Activated CD4-positive, alpha-beta T cell treated with anti-CD3 and anti-CD28 coated beads, Interleukin-2, amount 50 U/mL, for 24 hours (primary cell): ENCODE measurements at regions not wholly inside any gene's neighbourhood (a gene's known extent, or its start where the extent isn't known, plus 50 kb on each side); places are given as distances from the start of the nearest gene placed in this dataset.
"Not testable (repeated sequence)": the region's sequence is repeated elsewhere in the genome, so short reads cannot be mapped to it uniquely, and the experiment has no call there.

Experiments used
- DNase-seq, 2 donors: peaks; one replicate each; pipeline ENCODE4 v3.0.0-alpha.2; 2020; ENCODE audit warnings: low read depth in 1 of 2, low spot score in 1 of 2

DNA sequence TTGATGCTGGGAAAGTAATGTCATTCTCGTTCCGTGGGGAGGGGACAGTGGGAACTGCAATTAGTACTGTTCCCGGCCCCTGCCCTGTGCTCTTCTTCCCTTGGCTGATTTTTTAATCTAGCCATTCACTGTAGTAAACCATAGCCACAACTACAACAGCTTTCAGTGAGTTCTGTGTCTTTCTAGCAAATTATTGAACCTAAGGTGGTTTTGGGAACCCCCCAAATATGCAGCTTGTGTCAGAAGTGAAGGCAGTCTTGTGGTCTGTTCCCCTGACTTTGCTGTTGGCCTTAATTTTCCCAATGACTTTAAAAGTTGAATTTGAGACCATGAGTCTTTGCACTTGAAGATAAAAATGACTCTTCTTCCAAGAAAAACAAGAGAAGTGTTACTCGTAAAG, 114.3 kb upstream of the ETV6 start:
- no peak for DNase-seq

DNA sequence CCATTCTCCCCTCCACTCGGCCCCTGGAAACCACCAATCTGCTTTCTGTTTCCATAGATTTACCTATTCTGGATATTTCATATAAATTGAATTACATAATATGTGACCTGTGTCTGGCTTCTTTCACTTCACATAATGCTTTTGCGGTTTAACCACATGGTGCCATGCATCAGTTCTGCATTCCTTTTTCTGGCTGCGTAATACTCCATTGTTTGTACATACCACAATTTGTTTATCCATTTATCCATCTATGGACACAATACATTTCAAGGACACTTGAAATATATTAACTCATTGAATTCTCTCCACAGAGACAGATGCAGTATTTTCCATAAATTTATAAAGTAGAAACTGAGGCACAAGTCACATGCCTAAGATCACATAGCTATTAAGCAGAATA, 110.3 kb upstream of the ETV6 start:
- DNase-seq = no peak

DNA sequence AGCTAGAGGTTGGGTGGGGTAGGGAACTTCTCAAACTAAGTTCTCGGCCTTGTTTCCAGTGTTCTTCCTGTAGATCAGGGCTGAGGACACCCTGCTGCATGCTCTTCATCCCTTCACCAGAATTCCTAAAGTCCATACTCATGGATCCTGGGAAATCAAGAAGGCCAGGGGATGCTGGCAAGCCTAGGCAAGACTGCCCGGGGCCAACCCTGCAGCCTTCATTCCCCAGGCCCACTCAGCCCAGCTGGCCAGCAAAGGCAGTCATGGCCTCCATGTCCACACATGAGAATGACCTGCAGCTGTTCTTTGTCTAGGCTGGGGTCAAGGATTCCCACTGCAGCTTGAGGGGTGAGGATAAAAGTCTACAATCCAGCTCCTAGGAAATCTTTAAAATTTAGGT, 109.3 kb upstream of the ETV6 start:
- no peak for DNase-seq

DNA sequence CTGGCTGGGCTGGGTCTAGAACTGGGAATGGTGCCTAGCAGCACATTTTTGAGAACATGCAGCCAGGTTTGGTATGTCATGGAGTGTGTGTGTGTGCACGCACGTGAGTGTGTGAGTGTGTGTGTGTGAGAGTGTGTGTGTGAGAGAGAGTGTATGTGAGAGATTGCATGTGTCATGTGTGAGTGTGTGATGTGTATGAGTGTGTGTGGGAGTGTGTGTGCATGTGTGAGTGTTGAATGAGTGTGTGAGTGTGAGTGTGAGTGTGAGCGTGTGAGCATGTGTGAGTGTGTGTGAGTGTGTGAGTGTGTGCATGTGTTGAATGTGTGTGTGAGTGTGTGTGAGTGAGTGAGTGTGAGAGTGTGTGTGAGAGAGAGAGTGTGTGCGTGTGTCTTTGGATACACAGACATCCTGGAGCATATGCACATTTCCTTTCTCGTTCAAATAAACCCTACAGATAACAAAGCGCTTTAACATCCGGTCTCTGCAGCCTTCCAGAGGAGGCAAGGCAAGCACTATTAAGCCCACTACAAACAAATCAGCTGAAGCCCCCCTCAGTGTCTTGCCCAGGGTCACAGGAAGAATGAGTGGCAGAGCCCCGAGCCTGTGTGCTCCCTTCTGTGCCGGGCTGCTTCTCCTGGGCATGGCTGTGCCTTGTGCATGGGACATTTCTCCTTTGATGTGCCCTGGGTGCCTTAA, 108.7 kb upstream of the ETV6 start:
- no peak for DNase-seq

DNA sequence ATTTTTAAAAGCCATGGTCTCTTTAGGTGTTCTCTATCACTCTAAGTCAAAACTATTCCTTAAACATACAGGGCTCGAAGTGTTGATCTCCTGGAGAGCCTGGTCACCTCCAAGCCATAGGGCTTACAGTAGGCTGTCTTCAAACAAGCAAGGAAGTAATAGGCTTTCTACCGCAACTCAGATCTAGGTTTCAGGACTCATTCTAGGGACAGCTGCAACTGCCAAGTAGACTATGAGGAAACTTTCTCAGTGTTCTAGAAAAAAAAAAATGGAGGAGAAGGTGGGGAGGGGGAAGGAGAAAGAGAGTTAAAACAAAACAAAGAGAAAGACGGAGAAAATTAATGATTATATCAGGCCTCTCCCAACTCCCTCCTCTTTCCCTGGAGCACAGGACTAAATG, 106.9 kb upstream of the ETV6 start:
- no peak for DNase-seq

DNA sequence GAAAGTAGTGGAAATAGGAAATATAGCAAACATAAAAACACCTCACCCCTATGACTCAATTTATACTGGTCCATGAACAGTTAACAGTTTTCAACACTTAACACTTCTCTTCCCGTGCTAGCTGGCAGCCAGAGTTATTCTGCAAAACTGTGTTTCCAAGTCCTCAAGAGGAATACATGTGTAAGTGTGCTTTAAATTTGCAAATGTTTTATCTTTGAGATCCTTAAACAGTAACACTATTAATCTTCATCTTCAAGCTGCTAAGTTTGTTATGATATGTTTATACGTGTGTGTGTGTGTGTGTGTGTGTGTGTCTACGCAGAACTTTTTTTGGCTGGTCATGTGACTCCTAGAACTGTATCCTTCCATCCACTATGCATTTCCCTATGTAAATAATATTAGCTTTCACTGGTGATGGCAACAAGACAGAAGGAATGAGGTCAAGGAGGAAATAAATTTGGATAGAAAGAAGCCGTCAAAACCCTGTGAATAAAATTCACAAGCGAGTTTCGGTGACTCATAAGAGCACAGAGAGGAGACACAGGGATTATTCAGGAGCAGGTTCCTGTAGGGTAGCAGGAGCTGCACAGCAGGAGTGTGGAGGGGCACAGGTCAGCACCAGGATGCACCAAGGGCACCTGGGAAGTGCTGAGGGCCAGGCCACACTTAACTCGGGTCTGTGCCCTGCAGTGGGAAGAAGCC, 105.9 kb upstream of the ETV6 start:
- DNase-seq = no peak

DNA sequence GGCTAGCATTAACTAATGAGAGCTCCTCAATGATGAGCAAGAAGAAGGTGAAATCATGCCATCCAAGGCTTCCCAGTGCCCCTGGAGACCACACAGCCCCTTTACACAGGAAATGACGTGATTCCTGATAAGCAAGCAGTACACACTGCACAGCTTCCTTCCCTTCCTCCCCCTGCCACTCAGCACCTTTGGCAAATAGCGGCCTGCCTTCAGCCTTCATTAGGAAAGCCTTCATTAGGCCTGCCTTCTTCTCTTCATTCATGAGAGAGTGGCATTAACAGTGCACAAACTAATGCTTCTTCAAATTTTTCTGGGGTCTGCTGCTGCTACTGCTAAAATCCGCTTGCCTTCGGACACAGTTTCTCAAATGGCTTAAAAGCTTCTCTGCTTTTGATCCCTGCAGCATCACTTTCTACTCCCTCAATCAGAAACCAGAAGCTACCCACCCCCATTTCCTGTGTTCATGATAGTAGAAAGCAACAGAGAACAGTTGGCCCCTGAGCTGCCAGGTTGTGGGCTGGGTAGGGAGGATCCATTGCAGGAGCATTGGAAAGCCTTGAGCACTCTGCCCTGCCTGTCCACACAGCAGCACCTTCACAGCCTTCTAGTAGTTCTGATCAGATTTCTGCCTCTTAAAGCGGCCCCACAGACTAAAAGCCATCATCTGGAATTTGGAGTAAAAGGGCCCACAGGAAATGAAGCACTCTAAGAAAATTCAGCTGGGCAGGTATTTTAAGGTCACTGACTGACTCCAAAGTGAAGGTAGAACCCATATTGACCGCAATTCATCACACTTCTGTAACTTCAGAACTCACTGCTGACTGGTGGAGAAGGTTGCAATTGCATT, 103.8 kb upstream of the ETV6 start:
- peak in 1 of 2 donors; percentile 35 for DNase-seq

DNA sequence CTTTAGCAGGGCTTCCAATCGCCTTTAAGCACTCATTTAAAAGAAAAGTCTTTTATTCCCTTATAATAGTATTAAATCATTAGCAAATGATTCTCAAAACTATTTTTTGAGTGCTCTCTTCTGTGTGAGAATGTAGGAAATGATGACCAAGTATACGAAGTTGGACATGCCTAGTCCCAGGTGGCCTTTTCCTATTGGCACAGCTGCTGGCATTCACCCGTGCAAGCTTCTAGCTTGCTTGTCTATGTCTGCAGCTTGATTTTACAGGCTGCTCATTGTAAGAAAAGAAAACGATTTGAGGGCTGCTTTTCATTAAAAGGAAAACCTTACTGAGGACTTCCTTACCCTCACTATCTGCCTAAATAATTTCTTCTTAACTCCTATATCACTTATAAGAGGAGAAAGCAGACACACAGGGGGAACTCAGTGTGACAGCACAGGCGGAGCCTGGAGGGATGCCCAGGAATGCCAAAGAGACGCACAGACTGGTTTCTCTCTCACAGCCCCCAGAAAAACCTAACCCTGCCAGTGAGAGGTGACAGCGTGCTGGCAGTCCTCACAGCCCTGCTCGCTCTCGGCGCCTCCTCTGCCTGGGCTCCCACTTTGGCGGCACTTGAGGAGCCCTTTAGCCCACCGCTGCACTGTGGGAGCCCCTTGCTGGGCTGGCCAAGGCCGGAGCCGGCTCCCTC, 102.7 kb upstream of the ETV6 start:
- not testable (repeated sequence) for DNase-seq

DNA sequence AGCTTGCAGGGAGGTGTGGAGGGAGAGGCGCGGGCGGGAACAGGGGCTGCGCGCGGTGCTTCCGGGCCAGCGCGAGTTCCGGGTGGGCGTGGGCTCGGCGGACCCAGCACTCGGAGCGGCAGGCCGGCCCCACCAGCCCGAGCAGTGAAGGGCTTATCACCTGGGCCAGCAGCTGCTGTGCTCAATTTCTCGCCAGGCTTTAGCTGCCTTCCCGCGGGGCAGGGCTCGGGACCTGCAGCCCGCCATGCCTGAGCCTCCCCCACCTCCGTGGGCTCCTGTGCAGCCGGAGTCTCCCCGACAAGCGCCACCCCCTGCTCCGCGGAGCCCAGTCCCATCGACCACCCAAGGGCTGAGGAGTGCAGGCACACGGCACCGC, 102.2 kb upstream of the ETV6 start:
- not testable (repeated sequence) for DNase-seq

DNA sequence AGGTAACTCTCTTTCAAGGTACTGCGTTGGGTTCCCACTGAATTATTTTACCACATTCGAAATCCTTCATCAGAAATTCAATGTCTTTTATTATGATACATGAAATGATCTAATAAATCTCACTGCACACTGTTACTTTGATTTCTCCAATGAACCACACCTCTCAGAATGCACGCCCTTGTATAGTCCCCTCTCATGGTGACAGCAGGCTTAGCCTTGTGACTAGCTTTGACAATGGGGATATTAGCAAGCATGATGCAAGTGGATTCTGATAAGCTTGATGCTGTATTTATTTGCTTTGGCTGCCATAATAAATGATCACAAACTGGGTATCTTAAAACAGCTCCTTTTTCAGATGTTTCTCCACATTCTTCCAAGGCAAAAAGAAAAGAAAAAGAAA, 100.4 kb upstream of the ETV6 start:
- no peak for DNase-seq

DNA sequence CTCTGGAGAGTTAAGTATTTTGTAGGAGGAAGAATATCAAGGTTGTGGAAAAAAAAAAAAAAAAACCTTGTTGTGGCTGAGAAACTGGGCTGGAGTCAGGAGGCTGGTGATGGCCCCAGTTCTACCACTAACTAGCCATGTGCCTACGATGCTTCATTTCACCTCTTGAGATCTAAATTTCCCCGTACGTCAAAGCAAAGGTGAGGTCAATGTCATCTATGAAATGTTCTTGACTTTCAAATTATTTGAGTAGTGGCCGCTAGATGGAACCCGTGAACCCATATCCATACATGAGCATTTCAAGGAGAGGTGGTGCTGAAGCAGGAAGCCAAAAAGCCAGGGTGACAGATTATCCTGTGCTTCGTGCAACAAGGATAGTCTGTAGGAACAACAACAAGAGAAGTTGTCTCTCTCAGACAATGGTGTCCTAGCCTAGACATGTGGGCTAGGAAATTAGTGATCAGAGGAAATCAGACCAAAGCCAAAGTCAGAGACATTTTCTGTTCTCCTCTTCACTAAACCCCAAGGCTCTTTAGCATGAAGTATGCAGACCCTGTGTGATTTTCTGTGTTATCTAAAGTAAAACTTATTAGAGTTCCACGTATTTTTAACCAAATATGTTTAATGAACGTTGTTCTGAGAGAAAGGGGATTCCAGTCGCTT, 95.5 kb upstream of the ETV6 start:
- DNase-seq = peak in 1 of 2 donors; percentile 54

DNA sequence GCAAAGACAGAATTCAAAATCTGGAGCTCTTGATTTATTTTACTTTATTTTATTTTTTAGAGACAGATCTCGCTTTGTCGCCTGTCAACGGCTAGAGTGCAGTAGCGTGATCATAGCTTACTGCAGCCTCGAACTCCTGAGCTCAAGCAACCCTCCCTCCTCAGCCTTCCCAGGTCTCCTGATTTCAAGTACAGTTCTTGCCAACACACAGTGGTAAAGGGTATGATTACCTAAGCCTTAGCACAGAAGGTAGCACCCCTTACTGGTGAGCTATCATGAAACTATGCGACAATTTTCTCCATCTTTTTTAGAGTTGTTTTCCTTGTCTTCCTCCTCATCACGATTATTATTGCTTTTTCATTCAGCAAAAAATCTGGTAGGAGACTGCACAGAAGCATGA, 94.3 kb upstream of the ETV6 start:
- no peak for DNase-seq

DNA sequence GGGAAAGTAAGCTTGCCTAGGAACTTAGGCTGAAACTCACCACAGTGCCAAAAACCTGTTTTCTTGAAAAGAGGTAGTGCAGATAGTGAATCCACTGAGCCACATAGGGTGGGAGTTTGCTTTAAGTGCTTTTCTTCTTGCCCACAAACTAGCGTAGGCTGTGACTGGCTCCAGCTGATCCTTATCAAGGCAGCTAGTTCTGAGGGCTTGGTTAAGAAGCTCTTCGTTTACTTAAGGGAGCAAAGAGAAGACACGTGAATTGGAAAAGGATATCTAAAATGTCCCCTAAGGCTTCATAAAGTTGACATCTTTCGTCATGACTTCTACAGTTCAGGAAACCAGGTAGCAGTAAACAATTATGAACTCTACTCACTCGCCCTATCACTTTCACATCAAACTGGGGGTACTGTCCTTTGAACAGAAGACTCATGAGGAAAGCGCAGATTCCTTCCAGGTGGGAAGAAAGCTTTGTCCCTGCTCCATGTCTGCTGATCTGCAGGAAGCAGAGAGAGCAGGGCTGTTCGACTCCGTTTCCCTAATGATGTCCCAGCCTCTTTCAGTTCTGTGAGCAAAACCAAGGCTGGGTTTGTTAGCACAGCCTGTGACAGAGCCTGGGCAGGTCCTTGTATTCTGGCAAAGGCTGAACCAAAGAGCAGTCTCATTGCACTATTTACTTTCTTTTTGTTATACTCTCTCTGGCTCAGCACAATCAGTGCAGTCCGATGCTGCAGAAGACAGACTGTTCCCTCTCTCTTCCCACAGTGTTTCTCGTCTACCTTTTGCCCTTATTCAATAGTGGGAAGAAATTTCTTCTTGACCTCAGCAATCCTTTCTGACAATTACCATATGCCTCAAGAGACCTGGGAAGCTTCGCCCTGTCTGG, 93.5 kb upstream of the ETV6 start:
- DNase-seq = no peak

DNA sequence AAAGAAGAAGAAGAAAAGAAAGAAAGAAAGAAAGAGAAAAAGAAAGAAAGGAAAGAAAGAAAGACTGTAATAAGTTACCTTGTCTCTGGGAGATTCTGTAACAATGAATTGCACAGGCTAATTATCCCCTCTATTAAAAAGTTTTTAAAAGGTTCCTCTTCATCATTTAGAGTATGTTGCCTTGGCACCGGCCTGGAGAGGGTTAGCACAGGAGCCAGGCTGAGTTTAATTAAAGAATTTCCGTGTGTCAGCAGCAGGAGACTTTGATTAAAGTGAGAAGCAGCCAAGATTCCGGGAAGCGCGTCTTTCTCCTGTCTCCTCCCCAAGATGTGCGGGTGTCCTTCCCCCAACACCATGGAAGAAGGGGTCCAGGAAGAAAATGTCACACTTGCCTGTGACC, 92.8 kb upstream of the ETV6 start:
- DNase-seq = no peak

DNA sequence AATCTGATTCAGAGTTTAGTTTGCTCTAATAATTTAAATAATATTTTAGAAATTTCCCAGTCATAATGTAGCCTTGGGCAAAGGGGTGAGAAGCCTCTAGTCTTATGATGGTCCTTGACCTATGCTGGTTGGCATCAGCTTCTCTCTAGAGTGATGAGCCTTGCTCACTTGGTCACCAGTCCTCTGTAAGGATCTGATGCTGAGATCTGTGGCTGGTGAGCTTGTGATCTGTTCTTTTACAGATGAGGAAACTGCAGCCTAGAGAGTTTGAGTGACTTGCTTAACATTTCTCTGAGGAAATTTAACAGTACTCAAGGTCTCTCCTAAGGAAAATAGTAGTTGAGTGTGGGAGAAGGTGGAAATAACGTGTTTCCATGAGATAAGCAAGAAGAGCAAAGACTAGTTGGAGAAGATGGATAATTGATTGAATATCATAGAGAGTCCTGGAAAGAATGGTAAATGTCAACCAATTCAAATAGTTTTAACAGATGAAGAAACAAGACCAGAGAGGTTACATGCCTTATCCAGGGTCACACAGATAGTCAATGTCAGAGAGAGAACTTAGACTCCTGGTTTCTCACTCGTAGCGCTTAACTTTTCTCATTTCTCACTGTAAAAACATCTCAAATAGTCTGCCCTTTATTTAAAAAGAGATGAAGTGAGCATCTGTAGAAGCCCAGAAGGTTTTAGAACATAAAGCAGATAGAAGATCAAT, 89.7 kb upstream of the ETV6 start:
- no peak for DNase-seq

DNA sequence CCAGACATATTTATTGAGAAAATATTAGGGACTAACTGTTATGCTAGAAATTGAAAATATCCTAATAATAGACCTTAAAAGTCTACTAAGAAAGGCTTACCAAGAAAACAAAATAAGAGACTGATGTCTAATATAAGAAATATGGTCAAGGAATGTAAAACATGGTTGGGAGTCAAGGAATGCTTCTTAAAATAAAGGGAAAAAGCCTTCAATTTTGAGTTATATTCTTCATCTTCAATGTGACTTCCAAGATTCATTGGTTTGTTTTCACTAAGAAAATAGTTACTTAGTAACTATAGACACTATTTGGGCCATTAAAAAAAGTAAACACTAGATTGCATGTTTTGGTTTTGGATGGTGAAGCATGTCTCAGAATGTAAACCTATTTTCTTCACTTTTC, 88.1 kb upstream of the ETV6 start:
- no peak for DNase-seq

DNA sequence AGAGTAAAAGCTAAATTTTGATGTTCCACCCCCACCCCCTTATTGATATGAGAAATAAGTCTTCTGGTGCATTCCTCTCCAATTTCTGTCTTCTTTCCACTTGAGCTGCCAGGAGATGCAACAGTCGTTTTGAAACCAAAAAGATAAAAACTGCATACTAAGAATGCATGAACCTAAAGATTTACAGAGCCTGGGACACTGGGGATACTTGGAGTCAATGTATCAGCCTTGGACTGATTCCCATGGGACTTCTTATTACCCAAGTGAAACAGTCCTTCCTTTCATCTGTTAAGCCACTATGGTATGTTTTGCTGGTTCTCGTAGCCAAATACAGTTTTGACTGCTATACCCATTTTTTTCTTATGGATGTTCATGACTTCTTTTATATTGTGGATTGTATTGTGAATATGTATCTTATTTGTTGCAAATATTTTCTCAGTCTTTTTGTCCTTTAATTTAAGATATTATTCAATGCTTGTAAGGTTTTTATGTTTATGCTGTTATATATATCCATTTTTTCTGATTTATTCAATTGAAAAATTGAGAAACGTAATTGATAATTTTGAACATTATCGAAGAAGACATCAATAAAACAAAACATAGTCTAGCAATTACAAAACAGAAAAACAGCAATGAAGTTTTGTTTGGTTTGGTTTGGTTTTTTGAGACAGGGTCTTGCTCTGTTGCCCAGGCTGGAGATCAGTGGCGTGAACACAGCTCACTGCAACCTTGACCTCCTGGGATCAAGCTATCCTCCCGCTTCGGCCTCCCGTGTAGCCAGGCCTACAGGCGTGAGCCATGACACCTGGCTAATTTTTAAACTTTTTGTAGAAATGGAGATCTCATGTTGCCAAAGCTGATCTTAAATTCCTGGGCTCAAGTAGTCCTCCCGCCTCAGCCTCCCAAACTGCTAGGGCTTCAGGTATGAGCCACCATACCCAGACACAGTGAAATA, 85.4 kb upstream of the ETV6 start:
- no peak for DNase-seq

DNA sequence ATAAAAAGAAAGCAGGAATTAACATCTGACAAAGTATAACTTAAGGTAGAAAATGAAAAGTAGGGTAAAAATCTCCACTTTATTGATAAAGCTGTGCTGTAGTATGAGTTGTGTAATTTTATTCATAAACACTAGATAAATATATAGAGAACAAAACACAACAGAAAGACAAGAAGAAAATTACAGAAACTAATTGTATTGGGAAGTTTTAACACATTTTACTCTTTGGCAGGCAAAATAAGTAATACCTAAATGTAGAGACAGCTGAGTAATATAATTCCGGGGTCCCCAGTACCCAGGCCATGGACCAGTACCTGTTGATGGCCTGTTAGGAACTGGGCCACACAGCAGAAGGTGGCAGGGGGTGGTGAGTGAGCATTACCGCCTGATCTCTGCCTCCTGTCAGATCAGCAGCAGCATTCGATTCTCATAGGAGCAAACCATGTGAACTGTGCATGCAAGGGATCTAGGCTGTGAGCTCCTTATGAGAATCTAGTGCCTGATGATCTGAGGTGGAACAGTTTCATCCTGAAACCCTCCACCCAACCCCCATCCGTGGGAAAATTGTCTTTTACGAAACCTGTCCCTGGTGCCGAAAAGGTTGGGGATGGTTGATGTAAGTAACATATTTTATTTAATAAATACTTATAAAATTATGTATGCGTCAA, 84.4 kb upstream of the ETV6 start:
- no peak for DNase-seq
